ENCODE measurements at regions not wholly inside any gene's neighbourhood (a gene's known extent, or its start where the extent isn't known, plus 50 kb on each side); places are given as distances from the start of the nearest gene placed in this dataset.

GRCh38 chr17:33520426-33521330 is 227.6 kb upstream of the ASIC2 start:
- peak; percentile 45 to 65 (median 61) for DNase-seq
- Histone ChIP-seq H3K4me1 (ENCODE audit: control insufficient read depth in 5 of 5, insufficient read depth in 5 of 5, low read length in 5 of 5) (peaks cover 0 to 4% (median 0%) of the 10 kb centered on the region in 5 donors), H3K9ac (ENCODE audit: insufficient read depth in 1 of 2, low read length in 2 of 2) (no peak overlapping the region), H3K27me3 (ENCODE audit: control insufficient read depth in 3 of 3, insufficient read depth in 3 of 3, low read length in 2 of 3) (peaks cover 0 to 4% (median 0%) of the 10 kb centered on the region in 3 donors), H3K36me3 (ENCODE audit: control insufficient read depth in 4 of 4, insufficient read depth in 4 of 4, low read length in 4 of 4) (no peaks in the 10 kb centered on the region), H3K4me3 (no peak overlapping the region), H3K9me3 (ENCODE audit: control insufficient read depth in 4 of 4, insufficient read depth in 3 of 4, low read length in 3 of 4) (no peaks in the 10 kb centered on the region), H3K27ac (ENCODE audit: low read depth in 1 of 2, low read length in 1 of 2) (no peak overlapping the region)
- TF ChIP-seq CTCF (IDR thresholded peaks at IDR 0.05; ENCODE audit: control extremely low read depth, extremely low read depth), result peak; percentile 21
- peak; percentile 30 for ATAC-seq (ENCODE audit: insufficient read depth, low FRiP score)
- WGBS, 2 donors, result 54 to 57% methylated on average over 13 of the region's 13 CpGs

- Histone ChIP-seq H3K4me1 (ENCODE audit: control insufficient read depth in 5 of 5, insufficient read depth in 5 of 5, low read length in 5 of 5) (no peaks in the 10 kb centered on the region), H3K9ac (ENCODE audit: insufficient read depth in 1 of 2, low read length in 2 of 2) (no peak overlapping the region), H3K9me3 (ENCODE audit: control insufficient read depth in 4 of 4, insufficient read depth in 3 of 4, low read length in 3 of 4) (no peaks in the 10 kb centered on the region), H3K36me3 (ENCODE audit: control insufficient read depth in 4 of 4, insufficient read depth in 4 of 4, low read length in 4 of 4) (no peaks in the 10 kb centered on the region), H3K4me3 (no peak overlapping the region), H3K27me3 (ENCODE audit: control insufficient read depth in 3 of 3, insufficient read depth in 3 of 3, low read length in 2 of 3) (peaks cover 0 to 4% (median 0%) of the 10 kb centered on the region in 3 donors), H3K27ac (ENCODE audit: low read depth in 1 of 2, low read length in 1 of 2) (no peak overlapping the region)
- ATAC-seq (ENCODE audit: insufficient read depth, low FRiP score), result no peak
- WGBS, 2 donors, result 54 to 56% methylated on average over 5 of the region's 5 CpGs
- TF ChIP-seq CTCF (IDR thresholded peaks at IDR 0.05; ENCODE audit: control extremely low read depth, extremely low read depth), result no peak
- DNase-seq, result peak in 2 of 3 donors; percentile 29 to 42
These were observed 228.7 kb upstream of the ASIC2 start for GRCh38 chr17:33521784-33522183.

GRCh38 chr17:33522623-33523022 is 229.5 kb upstream of the ASIC2 start:
- no peaks in the 10 kb centered on the region for H3K36me3 ChIP-seq (ENCODE audit: control insufficient read depth in 4 of 4, insufficient read depth in 4 of 4, low read length in 4 of 4)
- DNase-seq (no peak), ATAC-seq (ENCODE audit: insufficient read depth, low FRiP score) (no peak)
- H3K27me3 ChIP-seq (ENCODE audit: control insufficient read depth in 3 of 3, insufficient read depth in 3 of 3, low read length in 2 of 3), result peaks cover 0 to 4% (median 0%) of the 10 kb centered on the region in 3 donors
- no peak overlapping the region for H3K27ac ChIP-seq (ENCODE audit: low read depth in 1 of 2, low read length in 1 of 2)
- H3K4me1 ChIP-seq (ENCODE audit: control insufficient read depth in 5 of 5, insufficient read depth in 5 of 5, low read length in 5 of 5), result no peaks in the 10 kb centered on the region
- 77 to 81% methylated on average over 8 of the region's 8 CpGs for WGBS, 2 donors
- peaks cover 0 to 3% (median 1%) of the 10 kb centered on the region in 4 donors for H3K9me3 ChIP-seq (ENCODE audit: control insufficient read depth in 4 of 4, insufficient read depth in 3 of 4, low read length in 3 of 4)
- no peak for TF ChIP-seq CTCF (IDR thresholded peaks at IDR 0.05; ENCODE audit: control extremely low read depth, extremely low read depth)
- no peak overlapping the region for H3K9ac ChIP-seq (ENCODE audit: insufficient read depth in 1 of 2, low read length in 2 of 2)
- H3K4me3 ChIP-seq, result no peak overlapping the region

All from lung (tissue), 11 donors.